Kidney (tissue), 13 donors: ENCODE measurements at regions not wholly inside any gene's neighbourhood (a gene's known extent, or its start where the extent isn't known, plus 50 kb on each side); places are given as distances from the start of the nearest gene placed in this dataset.

Experiments used
- DNase-seq, 5 donors: peaks; one replicate each; pipeline ENCODE4 v3.0.0-alpha.2; 2013 to 2020
- FAIRE-seq: peaks from 2 replicates; lab custom pipeline; 2012; peaks lifted over from hg19 to GRCh38; lab: Jason Lieb, UNC
- H3K27ac ChIP-seq, 2 donors: one replicate each; pipeline ENCODE4 v1.7.0; 2013; ENCODE audit warnings: low read depth in 2 of 2, low read length in 2 of 2, inconsistent platforms in 1 of 2
- H3K27me3 ChIP-seq: one replicate; pipeline ENCODE4 v1.7.1; 2013; ENCODE audit warnings: low read length, inconsistent platforms; ENCODE audit not compliant: control insufficient read depth, insufficient read depth
- H3K36me3 ChIP-seq, 3 donors: one replicate each; pipeline versions ENCODE4 v1.7.0 to v1.7.1; 2013; ENCODE audit warnings: low read length in 3 of 3, control low read depth in 1 of 3, inconsistent platforms in 1 of 3; ENCODE audit not compliant: insufficient read depth in 3 of 3, control insufficient read depth in 2 of 3
- H3K4me1 ChIP-seq, 3 donors: one replicate each; pipeline versions ENCODE4 v1.7.0 to v1.7.1; 2013; ENCODE audit warnings: low read length in 3 of 3, inconsistent platforms in 1 of 3, low read depth in 1 of 3; ENCODE audit not compliant: control insufficient read depth in 2 of 3, insufficient read depth in 2 of 3
- H3K4me3 ChIP-seq, 3 donors: one replicate each; pipeline versions ENCODE4 v1.7.0 to v1.8.1; 2013; ENCODE audit warnings: low read length in 3 of 3, control low read depth in 1 of 3, inconsistent platforms in 1 of 3
- H3K9ac ChIP-seq, 3 donors: one replicate each; pipeline versions ENCODE4 v1.7.0 to v1.7.1; 2013; ENCODE audit warnings: low read length in 3 of 3, control low read depth in 1 of 3, inconsistent platforms in 1 of 3
- H3K9me3 ChIP-seq, 3 donors: one replicate each; pipeline versions ENCODE4 v1.7.0 to v1.7.1; 2013; ENCODE audit warnings: low read length in 3 of 3, control low read depth in 1 of 3, inconsistent platforms in 1 of 3; ENCODE audit not compliant: control insufficient read depth in 2 of 3, insufficient read depth in 1 of 3
- CTCF ChIP-seq: IDR thresholded peaks from 3 replicates; pipeline ENCODE4 v1.5.1; 2012; ENCODE audit warnings: mild to moderate bottlenecking, moderate library complexity, borderline replicate concordance; ENCODE audit not compliant: insufficient read depth; ENCODE audit errors: extremely low read depth
- intact Hi-C: fragments of 100-400 bp; cut with DNase I; formaldehyde crosslinking; loops from one replicate; pipeline ENCODE4 v1.11.1; 2022
- donor health status: control.
- donor health status: control.
- donor health status: control.
- donor health status: control.
- donor health status: control.
- donor health status: DM: yes; HTN: yes; CAD: no.
- donor health status: Normal renal cell carcinoma (clear cell type).

DNA sequence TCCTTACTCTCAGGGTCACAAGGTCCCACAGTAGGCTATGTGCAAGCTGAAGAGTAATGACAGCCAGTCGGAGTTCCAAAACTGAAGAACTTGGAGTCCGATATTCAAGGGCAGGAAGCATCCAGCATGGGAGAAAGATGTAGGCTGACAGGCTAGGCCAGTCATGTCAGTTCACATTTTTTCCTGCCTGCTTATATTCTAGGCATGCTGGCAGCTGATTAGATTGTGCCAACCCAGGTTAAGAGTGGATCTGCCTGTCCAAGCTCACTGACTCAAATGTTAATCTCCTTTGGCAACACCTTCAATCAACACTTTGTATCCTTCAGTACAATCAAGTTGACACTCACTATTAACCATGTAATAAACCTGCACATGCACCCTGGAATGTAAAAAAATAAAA lies 960.9 kb upstream of the HS3ST1 start:
- H3K4me1 ChIP-seq: no peaks in the 10 kb centered on the region
- H3K27ac ChIP-seq: no peak overlapping the region
- no peak overlapping the region for H3K9ac ChIP-seq
- H3K27me3 ChIP-seq: no peaks in the 10 kb centered on the region
- intact Hi-C loops: no loop called here
- H3K36me3 ChIP-seq: no peaks in the 10 kb centered on the region
- no peak overlapping the region for H3K4me3 ChIP-seq
- FAIRE-seq: no peak
- H3K9me3 ChIP-seq: no peaks in the 10 kb centered on the region
- DNase-seq: no peak
- TF ChIP-seq CTCF: no peak

- intact Hi-C loops: no loop called here
- H3K9ac ChIP-seq: no peak overlapping the region
- H3K27ac ChIP-seq: no peak overlapping the region
- peaks cover 0 to 4% (median 0%) of the 10 kb centered on the region in 3 donors for H3K9me3 ChIP-seq
- no peaks in the 10 kb centered on the region for H3K36me3 ChIP-seq
- no peaks in the 10 kb centered on the region for H3K27me3 ChIP-seq
- H3K4me1 ChIP-seq: no peaks in the 10 kb centered on the region
- FAIRE-seq (no peak), DNase-seq (no peak)
- H3K4me3 ChIP-seq: no peak overlapping the region
- no peak for TF ChIP-seq CTCF
These were observed 953.9 kb upstream of the HS3ST1 start for GRCh38 chr4:12382567-12382966.

DNA sequence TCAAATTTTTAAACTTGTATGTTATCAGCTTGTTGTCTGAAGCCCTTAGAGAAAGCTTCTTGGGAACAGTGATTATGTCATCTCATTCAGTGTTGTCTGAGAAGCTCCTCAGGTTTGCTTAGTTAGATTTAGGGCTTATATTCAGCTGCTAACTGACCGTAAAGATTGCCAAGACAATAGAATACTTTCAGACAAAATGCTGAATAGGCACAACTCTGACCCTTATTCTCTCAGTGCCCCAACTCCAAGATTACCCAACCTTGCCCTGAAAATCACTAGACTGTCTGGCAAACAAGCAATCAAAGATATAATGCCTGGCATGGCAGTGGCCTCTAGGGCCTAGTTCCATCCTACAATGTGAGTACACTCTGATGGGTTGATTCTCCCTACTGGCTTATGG lies 950.5 kb upstream of the HS3ST1 start:
- no peak for FAIRE-seq
- intact Hi-C loops: no loop called here

More for the DNA sequence above, 950.5 kb upstream of the HS3ST1 start:
- no peak overlapping the region for H3K9ac ChIP-seq
- no peaks in the 10 kb centered on the region for H3K4me1 ChIP-seq
- TF ChIP-seq CTCF: no peak
- no peaks in the 10 kb centered on the region for H3K36me3 ChIP-seq
- no peak overlapping the region for H3K4me3 ChIP-seq
- H3K27me3 ChIP-seq: no peaks in the 10 kb centered on the region
- peaks cover 0 to 4% (median 0%) of the 10 kb centered on the region in 3 donors for H3K9me3 ChIP-seq
- H3K27ac ChIP-seq: no peak overlapping the region
- no peak for DNase-seq
